ENCODE measurements at regions not wholly inside any gene's neighbourhood (a gene's known extent, or its start where the extent isn't known, plus 50 kb on each side); places are given as distances from the start of the nearest gene placed in this dataset.

DNA sequence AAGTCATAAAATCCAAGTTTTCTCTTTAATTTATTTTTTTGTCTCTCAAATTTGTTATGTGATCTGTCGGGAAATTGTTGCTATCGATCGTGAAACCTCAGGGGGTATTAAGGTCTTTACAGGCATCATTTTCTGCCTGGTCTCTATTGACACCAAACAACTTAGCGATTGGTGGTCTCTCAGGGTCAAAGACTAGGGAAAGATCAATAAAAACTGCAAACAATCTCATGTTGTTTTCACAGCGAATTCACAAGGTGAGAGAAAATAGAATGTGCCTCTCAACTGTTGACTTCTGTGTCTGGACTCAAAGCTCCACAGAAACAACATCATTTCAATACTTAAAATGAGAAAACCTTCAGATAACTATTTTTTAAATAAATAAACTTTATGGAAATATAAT, 645.4 kb upstream of the MIR17HG start:
- TF ChIP-seq, protein P1, sequence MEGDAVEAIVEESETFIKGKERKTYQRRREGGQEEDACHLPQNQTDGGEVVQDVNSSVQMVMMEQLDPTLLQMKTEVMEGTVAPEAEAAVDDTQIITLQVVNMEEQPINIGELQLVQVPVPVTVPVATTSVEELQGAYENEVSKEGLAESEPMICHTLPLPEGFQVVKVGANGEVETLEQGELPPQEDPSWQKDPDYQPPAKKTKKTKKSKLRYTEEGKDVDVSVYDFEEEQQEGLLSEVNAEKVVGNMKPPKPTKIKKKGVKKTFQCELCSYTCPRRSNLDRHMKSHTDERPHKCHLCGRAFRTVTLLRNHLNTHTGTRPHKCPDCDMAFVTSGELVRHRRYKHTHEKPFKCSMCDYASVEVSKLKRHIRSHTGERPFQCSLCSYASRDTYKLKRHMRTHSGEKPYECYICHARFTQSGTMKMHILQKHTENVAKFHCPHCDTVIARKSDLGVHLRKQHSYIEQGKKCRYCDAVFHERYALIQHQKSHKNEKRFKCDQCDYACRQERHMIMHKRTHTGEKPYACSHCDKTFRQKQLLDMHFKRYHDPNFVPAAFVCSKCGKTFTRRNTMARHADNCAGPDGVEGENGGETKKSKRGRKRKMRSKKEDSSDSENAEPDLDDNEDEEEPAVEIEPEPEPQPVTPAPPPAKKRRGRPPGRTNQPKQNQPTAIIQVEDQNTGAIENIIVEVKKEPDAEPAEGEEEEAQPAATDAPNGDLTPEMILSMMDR (conservative IDR thresholded peaks at IDR 0.05; ENCODE audit: low read depth in 2 of 2): no peak
- TF ChIP-seq ZNF114 (CRISPR knock-in tag; IDR thresholded peaks at IDR 0.05) (no peak), JUNB (IDR thresholded peaks at IDR 0.05; ENCODE audit: unreplicated experiment) (no peak), NANOG (IDR thresholded peaks at IDR 0.05; ENCODE audit: borderline replicate concordance) (no peak), STAT1 (IDR thresholded peaks at IDR 0.05; ENCODE audit: unreplicated experiment) (no peak), POLR2AphosphoS5 (IDR thresholded peaks at IDR 0.05; ENCODE audit: low read depth) (no peak)
- TF ChIP-seq, protein P2, sequence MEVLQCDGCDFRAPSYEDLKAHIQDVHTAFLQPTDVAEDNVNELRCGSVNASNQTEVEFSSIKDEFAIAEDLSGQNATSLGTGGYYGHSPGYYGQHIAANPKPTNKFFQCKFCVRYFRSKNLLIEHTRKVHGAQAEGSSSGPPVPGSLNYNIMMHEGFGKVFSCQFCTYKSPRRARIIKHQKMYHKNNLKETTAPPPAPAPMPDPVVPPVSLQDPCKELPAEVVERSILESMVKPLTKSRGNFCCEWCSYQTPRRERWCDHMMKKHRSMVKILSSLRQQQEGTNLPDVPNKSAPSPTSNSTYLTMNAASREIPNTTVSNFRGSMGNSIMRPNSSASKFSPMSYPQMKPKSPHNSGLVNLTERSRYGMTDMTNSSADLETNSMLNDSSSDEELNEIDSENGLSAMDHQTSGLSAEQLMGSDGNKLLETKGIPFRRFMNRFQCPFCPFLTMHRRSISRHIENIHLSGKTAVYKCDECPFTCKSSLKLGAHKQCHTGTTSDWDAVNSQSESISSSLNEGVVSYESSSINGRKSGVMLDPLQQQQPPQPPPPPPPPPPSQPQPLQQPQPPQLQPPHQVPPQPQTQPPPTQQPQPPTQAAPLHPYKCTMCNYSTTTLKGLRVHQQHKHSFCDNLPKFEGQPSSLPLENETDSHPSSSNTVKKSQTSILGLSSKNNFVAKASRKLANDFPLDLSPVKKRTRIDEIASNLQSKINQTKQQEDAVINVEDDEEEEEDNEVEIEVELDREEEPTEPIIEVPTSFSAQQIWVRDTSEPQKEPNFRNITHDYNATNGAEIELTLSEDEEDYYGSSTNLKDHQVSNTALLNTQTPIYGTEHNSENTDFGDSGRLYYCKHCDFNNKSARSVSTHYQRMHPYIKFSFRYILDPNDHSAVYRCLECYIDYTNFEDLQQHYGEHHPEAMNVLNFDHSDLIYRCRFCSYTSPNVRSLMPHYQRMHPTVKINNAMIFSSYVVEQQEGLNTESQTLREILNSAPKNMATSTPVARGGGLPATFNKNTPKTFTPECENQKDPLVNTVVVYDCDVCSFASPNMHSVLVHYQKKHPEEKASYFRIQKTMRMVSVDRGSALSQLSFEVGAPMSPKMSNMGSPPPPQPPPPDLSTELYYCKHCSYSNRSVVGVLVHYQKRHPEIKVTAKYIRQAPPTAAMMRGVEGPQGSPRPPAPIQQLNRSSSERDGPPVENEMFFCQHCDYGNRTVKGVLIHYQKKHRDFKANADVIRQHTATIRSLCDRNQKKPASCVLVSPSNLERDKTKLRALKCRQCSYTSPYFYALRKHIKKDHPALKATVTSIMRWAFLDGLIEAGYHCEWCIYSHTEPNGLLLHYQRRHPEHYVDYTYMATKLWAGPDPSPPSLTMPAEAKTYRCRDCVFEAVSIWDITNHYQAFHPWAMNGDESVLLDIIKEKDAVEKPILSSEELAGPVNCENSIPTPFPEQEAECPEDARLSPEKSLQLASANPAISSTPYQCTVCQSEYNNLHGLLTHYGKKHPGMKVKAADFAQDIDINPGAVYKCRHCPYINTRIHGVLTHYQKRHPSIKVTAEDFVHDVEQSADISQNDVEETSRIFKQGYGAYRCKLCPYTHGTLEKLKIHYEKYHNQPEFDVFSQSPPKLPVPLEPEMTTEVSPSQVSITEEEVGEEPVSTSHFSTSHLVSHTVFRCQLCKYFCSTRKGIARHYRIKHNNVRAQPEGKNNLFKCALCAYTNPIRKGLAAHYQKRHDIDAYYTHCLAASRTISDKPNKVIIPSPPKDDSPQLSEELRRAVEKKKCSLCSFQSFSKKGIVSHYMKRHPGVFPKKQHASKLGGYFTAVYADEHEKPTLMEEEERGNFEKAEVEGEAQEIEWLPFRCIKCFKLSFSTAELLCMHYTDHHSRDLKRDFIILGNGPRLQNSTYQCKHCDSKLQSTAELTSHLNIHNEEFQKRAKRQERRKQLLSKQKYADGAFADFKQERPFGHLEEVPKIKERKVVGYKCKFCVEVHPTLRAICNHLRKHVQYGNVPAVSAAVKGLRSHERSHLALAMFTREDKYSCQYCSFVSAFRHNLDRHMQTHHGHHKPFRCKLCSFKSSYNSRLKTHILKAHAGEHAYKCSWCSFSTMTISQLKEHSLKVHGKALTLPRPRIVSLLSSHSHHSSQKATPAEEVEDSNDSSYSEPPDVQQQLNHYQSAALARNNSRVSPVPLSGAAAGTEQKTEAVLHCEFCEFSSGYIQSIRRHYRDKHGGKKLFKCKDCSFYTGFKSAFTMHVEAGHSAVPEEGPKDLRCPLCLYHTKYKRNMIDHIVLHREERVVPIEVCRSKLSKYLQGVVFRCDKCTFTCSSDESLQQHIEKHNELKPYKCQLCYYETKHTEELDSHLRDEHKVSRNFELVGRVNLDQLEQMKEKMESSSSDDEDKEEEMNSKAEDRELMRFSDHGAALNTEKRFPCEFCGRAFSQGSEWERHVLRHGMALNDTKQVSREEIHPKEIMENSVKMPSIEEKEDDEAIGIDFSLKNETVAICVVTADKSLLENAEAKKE (CRISPR knock-in tag; IDR thresholded peaks at IDR 0.05): no peak
- TF ChIP-seq, protein P3, sequence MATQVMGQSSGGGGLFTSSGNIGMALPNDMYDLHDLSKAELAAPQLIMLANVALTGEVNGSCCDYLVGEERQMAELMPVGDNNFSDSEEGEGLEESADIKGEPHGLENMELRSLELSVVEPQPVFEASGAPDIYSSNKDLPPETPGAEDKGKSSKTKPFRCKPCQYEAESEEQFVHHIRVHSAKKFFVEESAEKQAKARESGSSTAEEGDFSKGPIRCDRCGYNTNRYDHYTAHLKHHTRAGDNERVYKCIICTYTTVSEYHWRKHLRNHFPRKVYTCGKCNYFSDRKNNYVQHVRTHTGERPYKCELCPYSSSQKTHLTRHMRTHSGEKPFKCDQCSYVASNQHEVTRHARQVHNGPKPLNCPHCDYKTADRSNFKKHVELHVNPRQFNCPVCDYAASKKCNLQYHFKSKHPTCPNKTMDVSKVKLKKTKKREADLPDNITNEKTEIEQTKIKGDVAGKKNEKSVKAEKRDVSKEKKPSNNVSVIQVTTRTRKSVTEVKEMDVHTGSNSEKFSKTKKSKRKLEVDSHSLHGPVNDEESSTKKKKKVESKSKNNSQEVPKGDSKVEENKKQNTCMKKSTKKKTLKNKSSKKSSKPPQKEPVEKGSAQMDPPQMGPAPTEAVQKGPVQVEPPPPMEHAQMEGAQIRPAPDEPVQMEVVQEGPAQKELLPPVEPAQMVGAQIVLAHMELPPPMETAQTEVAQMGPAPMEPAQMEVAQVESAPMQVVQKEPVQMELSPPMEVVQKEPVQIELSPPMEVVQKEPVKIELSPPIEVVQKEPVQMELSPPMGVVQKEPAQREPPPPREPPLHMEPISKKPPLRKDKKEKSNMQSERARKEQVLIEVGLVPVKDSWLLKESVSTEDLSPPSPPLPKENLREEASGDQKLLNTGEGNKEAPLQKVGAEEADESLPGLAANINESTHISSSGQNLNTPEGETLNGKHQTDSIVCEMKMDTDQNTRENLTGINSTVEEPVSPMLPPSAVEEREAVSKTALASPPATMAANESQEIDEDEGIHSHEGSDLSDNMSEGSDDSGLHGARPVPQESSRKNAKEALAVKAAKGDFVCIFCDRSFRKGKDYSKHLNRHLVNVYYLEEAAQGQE (IDR thresholded peaks at IDR 0.05; ENCODE audit: unreplicated experiment): no peak
- TF ChIP-seq, protein P4, sequence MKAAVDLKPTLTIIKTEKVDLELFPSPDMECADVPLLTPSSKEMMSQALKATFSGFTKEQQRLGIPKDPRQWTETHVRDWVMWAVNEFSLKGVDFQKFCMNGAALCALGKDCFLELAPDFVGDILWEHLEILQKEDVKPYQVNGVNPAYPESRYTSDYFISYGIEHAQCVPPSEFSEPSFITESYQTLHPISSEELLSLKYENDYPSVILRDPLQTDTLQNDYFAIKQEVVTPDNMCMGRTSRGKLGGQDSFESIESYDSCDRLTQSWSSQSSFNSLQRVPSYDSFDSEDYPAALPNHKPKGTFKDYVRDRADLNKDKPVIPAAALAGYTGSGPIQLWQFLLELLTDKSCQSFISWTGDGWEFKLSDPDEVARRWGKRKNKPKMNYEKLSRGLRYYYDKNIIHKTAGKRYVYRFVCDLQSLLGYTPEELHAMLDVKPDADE (IDR thresholded peaks at IDR 0.05): no peak
- H3K4me1 ChIP-seq (ENCODE audit: insufficient read depth): no peaks in the 10 kb centered on the region
- no peaks in the 10 kb centered on the region for H3K4me1 Mint-ChIP-seq
- no peak overlapping the region for H3K27ac ChIP-seq (ENCODE audit: low read depth)
- no peak overlapping the region for H3K27ac Mint-ChIP-seq
- no peak overlapping the region for H2AFZ ChIP-seq
- H3K27me3 Mint-ChIP-seq (ENCODE audit: insufficient read depth, low read depth, poor library complexity): no peaks in the 10 kb centered on the region
- no peak for DNase-seq (ENCODE audit: low spot score)
- no peaks in the 10 kb centered on the region for H3K36me3 ChIP-seq (ENCODE audit: insufficient read depth)
- H3K4me2 ChIP-seq: no peak overlapping the region
- H3K9me2 ChIP-seq (ENCODE audit: insufficient read depth): no peaks in the 10 kb centered on the region
- no peaks in the 10 kb centered on the region for H3K36me3 Mint-ChIP-seq (ENCODE audit: low read depth)
- H4K20me1 ChIP-seq (replicated peaks; ENCODE audit: insufficient read depth): no peaks in the 10 kb centered on the region
- ATAC-seq: no peak
- H3K4me3 ChIP-seq: no peak overlapping the region
- no peaks in the 10 kb centered on the region for H3K79me2 ChIP-seq (replicated peaks; ENCODE audit: insufficient read depth)
- H3F3A ChIP-seq (replicated peaks; ENCODE audit: low read depth): no peaks in the 10 kb centered on the region
- H3K9me3 Mint-ChIP-seq: no peaks in the 10 kb centered on the region
- no peaks in the 10 kb centered on the region for H3K27me3 ChIP-seq (ENCODE audit: insufficient read depth)
- H3K4me3 Mint-ChIP-seq: no peak overlapping the region

Data from GM23338 (cell line).